DOHH2 (cell line): ENCODE measurements at regions not wholly inside any gene's neighbourhood (a gene's known extent, or its start where the extent isn't known, plus 50 kb on each side); places are given as distances from the start of the nearest gene placed in this dataset.

Experiments
- EZH2phosphoT487 ChIP-seq: fragments of 200-600 bp; sonication (generic); IDR thresholded peaks from 2 replicates; pipeline ENCODE4 v1.6.1; 2017; ENCODE audit warnings: borderline replicate concordance, mild to moderate bottlenecking, antibody characterized with exemption, low read length, moderate library complexity, mixed read lengths
- TF ChIP-seq, protein P1 (sequence below): fragments of 200-600 bp; sonication (generic); IDR thresholded peaks from one replicate; pipeline ENCODE4 v1.5.1; 2014; ENCODE audit warnings: antibody characterized with exemption, mild to moderate bottlenecking, low read depth, low read length; ENCODE audit not compliant: poor library complexity, severe bottlenecking

DNA sequence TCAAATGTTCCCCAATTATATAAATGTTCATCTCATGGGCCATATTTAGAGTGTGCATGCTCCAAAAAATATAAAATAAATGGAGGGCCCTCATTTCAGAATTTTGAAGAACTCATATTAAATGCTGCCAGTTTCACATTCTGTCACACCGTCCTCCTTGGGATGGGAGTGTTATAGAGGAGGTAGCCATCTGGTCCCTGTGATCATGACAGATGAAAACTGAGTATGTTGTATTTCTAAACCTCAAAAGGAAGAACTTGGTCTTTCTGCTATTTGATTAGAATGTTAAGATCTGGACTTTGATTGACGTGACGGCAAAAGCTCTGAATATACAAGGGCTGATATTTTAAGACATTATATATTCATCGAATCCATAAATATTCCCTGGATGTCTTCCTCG, 308.0 kb downstream of the RAPGEF2 start:
- TF ChIP-seq, protein P1, sequence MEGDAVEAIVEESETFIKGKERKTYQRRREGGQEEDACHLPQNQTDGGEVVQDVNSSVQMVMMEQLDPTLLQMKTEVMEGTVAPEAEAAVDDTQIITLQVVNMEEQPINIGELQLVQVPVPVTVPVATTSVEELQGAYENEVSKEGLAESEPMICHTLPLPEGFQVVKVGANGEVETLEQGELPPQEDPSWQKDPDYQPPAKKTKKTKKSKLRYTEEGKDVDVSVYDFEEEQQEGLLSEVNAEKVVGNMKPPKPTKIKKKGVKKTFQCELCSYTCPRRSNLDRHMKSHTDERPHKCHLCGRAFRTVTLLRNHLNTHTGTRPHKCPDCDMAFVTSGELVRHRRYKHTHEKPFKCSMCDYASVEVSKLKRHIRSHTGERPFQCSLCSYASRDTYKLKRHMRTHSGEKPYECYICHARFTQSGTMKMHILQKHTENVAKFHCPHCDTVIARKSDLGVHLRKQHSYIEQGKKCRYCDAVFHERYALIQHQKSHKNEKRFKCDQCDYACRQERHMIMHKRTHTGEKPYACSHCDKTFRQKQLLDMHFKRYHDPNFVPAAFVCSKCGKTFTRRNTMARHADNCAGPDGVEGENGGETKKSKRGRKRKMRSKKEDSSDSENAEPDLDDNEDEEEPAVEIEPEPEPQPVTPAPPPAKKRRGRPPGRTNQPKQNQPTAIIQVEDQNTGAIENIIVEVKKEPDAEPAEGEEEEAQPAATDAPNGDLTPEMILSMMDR, result no peak
- no peak for TF ChIP-seq EZH2phosphoT487
